NCI-H510A treated with DMSO at 0.1 percent for 48 hours (cell line): ENCODE measurements at regions not wholly inside any gene's neighbourhood (a gene's known extent, or its start where the extent isn't known, plus 50 kb on each side); places are given as distances from the start of the nearest gene placed in this dataset.
"Not testable (repeated sequence)": the region's sequence is repeated elsewhere in the genome, so short reads cannot be mapped to it uniquely, and the experiment has no call there.

Experiments
- DNase-seq: peaks from one replicate; lab custom pipeline; 2025; lab: John Stamatoyannopoulos, UW

GRCh38 chr5:85656050-85656449, 961.7 kb upstream of the COX7C start:
- no peak for DNase-seq

GRCh38 chr5:85657328-85657727, 960.4 kb upstream of the COX7C start:
- not testable (repeated sequence) for DNase-seq

GRCh38 chr5:85662969-85663707, 954.6 kb upstream of the COX7C start:
- not testable (repeated sequence) for DNase-seq

- DNase-seq, result peak; percentile 16
Observed at GRCh38 chr5:85663708-85664031, 954.1 kb upstream of the COX7C start.

GRCh38 chr5:85670417-85670816, 947.3 kb upstream of the COX7C start:
- peak; percentile 15 for DNase-seq

- no peak for DNase-seq
Observed at GRCh38 chr5:85671223-85671970, 946.3 kb upstream of the COX7C start.

- no peak for DNase-seq
Observed at GRCh38 chr5:85681871-85682270, 935.9 kb upstream of the COX7C start.

- DNase-seq, result no peak
Observed at GRCh38 chr5:85684351-85684750, 933.4 kb upstream of the COX7C start.

- DNase-seq, result no peak
Observed at GRCh38 chr5:85703296-85703695, 914.4 kb upstream of the COX7C start.

- no peak for DNase-seq
Observed at GRCh38 chr5:85709728-85710127, 908.0 kb upstream of the COX7C start.

- no peak for DNase-seq
Observed at GRCh38 chr5:85716344-85717202, 901.2 kb upstream of the COX7C start.

- DNase-seq, result no peak
Observed at GRCh38 chr5:85717203-85717563, 900.6 kb upstream of the COX7C start.

GRCh38 chr5:85732185-85732584, 885.6 kb upstream of the COX7C start:
- no peak for DNase-seq

GRCh38 chr5:85741972-85742371, 875.8 kb upstream of the COX7C start:
- no peak for DNase-seq

GRCh38 chr5:85760519-85760918, 857.2 kb upstream of the COX7C start:
- no peak for DNase-seq

GRCh38 chr5:85769347-85769746, 848.4 kb upstream of the COX7C start:
- DNase-seq, result no peak

GRCh38 chr5:85784746-85785145, 833.0 kb upstream of the COX7C start:
- DNase-seq, result no peak

- DNase-seq, result no peak
Observed at GRCh38 chr5:85813146-85813545, 804.6 kb upstream of the COX7C start.

- DNase-seq, result no peak
Observed at GRCh38 chr5:85814596-85814995, 803.1 kb upstream of the COX7C start.

GRCh38 chr5:85823462-85824426, 794.0 kb upstream of the COX7C start:
- no peak for DNase-seq

GRCh38 chr5:85838781-85839180, 779.0 kb upstream of the COX7C start:
- DNase-seq, result no peak

- DNase-seq, result no peak
Observed at GRCh38 chr5:85841653-85842052, 776.1 kb upstream of the COX7C start.
